ENCODE measurements at regions not wholly inside any gene's neighbourhood (a gene's known extent, or its start where the extent isn't known, plus 50 kb on each side); places are given as distances from the start of the nearest gene placed in this dataset.

DNA sequence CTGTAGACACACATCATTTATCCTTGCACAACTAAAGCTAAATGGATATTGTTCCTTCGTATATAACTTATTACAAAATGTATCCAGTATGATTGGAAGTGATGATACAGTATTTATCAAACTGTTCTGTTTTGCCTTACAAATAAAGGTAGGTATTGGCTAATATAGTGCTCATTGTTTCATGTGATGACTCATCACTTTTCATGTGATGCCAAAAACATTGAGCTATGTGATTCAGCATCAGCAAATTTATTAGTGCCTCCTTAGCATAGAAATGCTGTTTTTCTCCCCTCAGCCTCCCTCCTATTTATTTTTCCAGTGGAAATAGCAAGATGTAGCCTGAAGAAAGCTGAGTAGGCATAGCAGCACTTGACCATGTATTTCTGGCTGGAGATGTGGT is 228.6 kb upstream of the LYPLAL1 start:
- no peak for DNase-seq

DNA sequence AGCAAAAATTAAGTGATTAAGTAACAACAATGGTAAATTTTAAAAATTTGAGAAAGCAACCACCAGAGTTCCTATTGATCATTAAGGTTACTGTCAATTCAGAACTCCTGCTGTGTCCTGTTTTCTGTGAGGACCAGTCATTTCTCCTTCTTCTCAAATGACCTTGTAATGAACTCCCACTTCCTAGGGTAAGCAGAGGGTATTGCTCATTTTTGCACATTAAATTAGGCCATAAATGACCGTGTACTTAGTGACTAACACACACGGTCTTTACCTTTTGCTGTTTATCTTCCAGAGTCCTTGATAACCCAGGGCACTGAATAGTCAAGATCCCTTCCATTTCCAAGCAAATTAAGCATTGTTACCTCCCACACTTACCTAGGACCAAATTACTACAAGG is 227.5 kb upstream of the LYPLAL1 start:
- DNase-seq = no peak

DNA sequence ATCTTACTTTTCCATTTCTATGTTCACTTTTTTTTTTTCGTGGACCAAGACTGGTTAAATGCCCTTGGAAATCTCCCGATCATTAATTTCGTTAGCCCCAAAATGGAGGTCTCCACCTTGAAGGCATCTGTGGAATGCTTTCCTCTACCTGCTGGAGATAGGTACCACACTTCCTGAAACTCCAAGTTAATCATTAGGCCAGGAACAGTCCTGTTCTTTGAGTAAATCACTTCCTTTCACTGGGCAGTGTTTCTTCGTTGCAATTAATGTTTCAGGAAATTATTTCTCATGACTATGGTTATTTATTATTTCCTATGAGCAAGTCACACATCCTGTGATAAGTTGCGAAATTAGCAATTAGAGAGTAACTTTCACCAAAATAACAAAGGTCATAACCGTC is 225.2 kb upstream of the LYPLAL1 start:
- DNase-seq = no peak

DNA sequence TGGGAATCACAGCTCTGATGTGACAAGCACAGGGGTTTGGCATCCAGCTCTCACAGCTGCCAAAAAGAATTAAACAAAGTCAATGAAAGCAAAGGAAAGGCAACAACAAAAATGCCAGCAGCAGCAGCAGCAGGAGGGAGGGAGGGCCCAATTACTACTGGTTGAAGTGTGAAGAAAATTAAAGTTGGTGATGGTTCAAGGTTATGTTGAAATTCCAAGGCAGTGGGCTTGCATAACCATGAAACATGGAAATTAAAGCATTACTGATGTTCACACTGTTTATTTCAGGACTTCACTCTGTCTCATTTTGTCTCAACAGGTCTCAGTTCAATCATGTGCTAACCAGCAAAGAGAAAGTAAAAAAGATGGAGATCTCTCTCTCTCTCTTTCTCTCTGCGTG is 220.3 kb upstream of the LYPLAL1 start:
- peak; percentile 70 for DNase-seq

DNA sequence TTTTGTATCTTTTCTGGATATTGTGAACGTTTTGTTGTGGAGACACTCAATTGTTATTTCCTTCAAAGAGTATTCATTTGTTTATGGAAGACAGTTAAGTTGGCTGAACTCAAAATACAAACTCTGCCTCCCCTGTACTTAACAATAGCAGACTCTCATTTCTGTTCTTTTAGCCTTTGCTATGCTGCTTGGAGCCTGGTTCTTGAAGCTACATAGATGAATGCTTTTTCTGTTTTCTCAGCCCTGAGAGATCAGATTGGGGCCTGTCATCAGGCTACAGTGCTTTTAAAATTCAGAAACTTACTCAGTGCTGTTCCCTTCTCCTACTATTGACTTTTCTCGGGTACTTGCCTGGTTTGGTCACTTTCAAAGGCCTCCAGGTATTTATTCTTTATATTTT is 215.7 kb upstream of the LYPLAL1 start:
- DNase-seq = no peak

DNA sequence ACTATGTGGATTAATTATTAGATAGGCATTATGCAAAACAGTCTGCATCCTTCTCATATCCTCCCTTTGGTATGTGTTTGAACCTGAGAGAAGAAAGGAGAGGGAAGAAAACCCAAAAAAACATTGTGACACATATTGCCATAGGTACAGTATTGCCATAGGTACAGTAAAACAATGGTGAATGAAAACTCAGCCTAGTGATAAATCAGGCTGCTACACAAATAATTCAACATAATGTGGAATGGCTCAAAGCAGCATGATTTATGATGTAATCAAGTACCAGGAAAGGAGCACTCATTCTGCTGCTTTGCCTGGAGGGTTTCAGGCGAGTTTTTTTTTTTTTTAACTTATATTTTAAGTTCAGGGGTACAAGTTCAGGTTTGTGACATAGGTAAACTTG is 213.9 kb upstream of the LYPLAL1 start:
- no peak for DNase-seq

DNA sequence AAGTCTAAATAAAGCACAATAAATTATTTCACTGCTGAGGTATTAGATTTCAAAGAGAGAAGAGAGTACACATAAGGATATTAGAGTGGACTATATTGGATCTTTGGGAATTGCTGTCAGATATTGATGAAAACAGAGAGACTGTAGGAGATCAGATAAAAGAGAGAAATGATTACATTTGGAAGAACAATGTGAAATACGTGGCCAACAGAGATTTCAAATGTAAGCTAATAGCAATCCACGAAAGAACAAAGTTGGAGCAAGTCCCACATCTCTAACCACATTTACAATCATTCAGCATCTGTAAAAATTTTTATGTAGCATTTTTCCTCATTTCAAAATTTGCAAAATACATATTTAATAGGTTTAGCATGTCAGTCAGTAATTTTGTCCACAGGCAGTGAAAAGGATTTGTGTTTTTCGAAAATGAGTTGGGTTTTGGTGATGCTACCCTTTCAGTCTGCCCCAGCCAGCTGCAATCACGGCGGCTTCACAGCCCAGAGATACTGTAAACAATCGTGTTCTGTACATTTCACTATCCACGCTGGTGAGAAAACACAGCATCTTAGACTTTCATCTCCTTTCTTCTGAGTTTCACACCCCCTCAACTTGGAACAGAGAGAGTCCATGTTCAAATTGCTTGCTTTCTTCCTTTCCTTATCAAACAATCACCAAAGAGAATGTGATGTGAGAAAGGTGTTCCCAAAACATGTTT is 209.1 kb upstream of the LYPLAL1 start:
- DNase-seq = peak; percentile 49

DNA sequence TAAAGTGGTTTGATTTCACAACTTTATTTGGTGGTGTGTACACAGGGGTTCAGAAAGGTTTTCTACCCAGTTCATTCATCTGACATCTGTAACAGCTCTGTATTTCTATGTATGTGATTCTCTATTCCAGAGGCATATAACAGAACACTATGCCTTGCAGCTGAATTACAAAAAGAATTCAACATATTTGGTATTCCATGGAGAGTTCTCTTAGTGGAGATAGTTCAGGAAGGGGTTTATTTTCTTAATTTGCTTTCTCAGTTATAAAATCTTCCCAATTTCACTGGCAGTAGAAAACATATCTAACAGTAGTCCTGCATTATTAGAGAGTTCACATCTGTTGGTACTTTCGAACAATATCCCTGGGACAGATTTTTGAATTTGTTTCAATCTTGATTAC is 207.9 kb upstream of the LYPLAL1 start:
- no peak for DNase-seq

DNA sequence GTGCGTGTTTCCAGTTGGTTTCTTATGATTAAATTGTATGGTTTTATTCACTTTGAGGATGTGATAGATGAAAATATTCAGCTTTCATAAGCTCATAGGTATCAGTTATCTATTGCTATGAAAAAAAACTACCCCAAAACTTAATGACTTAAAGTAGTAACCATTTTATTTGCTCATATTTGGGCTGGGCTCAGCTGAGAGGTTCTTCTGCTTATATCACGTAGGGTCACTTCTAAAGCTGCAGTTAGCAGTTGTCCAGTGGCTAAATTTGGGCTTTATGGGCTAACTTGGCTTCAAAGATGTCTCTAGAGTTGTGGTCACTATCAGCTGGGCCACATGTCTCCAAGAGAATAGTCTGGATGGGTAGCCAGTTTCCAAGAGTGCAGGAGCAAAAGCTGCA is 206.4 kb upstream of the LYPLAL1 start:
- DNase-seq = no peak

DNA sequence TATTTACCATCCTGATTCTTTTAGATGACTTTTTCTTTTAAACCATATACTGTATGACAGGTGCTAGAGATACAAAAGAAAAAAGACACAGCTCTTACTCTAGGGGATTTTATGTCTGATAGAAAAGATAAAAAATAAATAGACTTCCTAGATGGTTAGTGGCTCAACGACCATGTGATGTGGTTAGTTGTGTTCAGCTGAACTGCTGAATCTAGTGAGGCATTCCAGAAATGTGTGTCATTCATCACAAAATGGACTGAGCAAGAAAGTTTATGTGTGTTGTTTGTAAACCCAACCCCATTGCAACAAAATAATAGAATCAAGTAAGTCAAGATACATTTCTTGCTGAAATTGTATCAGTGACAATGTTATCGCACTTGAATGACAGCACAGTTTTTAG is 205.8 kb upstream of the LYPLAL1 start:
- DNase-seq = no peak

DNA sequence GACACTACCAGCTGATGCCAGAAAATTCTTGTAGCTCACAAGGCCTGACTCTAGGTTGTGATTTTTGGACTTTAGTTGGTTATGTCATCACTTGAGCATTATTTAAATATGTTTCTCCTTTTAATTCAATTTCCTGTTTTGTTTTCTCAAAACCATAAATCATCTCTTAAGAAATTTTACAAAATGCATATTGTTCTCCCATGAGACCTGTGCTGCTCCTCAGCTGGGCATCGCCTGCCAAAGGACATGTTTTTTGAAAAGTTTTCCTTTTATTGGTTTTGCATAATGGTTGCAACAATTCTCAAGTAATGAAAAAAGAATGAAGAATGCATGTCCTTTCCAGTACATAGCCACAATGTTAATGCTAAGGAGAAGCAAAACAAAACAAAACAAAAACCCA is 204.7 kb upstream of the LYPLAL1 start:
- no peak for DNase-seq

DNA sequence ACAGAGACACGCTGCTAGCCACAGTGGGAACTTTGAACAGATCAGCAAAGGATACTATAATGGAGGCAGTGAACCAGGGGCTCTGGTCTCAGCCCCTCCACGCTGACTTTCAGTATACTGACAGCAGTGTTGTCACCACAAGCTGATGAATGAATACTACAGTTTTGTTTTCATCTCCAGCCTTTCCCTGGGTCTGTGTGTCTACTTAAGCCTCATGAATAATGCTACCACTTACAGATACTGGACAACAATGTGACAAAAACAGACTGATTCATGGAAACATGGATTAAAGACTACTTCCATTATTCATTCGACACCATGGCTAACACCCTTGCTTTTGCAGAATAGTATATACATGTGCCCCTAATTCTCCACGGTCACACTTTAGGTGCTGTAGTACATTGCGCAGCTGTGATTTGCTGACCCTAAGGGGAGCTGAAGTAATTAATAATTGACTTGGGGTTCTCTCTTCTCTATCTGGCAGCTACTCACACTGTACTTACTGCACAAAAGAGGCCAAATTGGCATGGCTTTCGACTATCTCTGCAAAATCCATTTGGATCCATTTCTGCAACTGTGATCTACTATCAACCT is 203.2 kb upstream of the LYPLAL1 start:
- no peak for DNase-seq

DNA sequence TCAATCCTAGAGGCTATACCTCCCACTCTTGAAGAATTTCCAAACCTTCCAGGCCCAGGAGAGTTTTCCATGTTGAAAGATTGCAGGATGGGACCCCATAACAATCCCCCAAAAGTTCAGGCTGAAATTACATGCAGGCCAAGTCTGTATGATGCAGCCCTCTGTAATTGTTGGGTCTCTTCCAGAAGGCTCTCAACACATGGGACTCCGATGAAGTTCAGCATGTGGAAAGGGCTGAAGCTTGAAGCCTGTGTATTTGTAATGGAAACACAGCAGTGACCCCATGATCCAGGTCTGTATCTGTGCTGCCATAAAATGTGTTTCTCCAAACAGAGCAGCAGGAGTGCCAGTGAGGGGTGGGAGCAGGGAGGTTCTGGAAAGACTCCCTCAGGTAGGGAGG is 202.5 kb upstream of the LYPLAL1 start:
- peak; percentile 67 for DNase-seq

DNA sequence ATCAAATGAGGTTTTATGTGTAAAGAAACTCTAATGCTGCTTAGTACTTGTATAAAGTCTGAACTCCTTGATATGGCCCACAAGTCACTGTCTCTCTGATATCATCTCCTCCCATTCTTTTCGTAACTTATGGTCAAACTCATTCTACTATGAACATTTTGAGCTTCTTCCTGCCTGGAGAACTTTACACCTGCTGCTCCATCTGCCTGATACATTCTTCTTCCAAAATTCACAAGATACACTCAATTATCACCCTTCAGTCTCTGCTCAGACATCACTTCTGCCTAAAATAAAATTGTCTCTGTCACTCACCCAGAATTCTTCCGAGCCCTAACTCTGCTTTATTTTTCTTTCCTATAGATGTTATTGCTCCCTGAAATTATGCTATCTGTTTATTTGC is 192.8 kb upstream of the LYPLAL1 start:
- DNase-seq = no peak

DNA sequence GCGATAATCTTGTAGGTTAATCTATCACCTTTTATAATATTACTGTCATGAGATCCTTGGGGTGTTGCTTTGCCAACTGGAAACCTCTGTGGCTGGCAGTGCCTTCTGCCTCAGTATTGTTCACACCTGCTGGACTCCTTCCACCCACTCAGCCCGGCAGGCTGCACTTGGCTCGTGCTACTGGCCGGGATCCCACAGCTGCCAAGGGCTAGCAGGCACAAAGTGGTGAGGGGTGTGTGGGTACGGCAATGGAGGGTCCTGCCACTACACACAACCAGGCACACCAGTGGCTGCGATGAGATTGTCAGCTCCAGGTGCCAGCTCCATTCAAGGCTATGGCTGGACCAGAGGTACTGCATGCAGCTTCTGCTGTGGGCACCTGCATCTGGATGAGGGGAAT is 191.2 kb upstream of the LYPLAL1 start:
- no peak for DNase-seq

DNA sequence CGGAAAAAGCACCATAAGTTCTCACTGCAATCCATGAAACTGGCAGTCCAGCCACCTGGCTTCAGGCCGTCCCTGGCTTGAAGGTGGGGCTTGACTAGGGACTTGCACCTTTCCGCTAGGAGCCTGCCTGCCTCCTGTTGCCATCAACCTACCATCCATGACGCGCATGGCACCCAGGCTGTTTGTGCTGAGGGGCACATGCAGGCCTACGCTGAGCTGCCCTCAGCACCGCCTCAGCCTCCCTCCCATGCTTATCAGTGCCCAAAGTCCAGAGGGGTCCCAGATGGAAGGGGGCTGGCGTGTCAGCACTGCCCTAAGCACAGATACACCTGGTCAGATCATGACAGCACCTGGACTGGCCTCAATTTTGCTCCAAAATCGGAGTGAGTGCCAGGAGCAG is 190.2 kb upstream of the LYPLAL1 start:
- DNase-seq = no peak

DNA sequence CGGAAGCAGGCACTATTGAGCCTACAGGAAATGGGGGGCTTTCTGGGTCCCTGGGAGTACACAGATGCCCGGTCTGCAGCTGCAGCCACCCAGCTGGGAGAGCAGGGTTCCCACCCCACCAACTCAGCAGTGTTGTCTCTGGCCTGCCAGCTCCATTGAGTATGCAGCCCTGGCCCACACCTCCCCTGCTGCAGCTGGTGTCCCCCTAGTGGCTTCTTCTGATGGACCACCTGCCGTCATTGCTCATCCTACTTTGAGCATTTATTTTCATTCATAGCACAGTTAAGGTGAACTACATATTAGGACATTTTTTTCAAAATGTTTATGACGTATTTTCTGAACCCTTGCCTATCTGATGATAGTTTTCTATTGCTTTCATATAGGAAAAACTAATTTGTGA is 189.8 kb upstream of the LYPLAL1 start:
- DNase-seq = no peak

DNA sequence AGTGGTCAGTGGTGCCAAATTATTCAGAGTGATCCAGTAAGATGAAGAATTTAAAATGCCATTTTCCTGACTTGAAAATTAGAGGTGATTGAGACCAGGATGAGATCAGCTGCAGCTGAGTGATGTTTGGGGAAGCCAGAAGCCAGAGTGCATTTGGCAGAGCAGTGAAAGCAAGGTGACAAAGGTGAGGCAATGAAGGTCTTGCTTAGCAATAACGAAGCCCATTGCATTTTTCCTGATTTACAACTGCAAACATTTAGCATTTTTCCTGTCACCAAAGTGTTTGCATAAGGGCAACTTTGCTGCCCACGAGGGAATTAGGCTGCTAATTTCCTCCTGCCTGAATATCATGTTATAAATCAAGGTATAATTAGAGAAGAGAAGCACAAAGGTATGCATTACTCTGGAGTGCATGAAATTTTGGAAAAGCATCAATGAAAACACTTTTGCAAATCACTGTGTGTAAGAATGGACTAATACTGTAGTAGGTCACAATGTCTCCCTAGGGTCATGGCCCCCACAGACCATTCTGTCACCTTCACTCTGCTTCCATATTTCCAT is 188.2 kb upstream of the LYPLAL1 start:
- DNase-seq = no peak

DNA sequence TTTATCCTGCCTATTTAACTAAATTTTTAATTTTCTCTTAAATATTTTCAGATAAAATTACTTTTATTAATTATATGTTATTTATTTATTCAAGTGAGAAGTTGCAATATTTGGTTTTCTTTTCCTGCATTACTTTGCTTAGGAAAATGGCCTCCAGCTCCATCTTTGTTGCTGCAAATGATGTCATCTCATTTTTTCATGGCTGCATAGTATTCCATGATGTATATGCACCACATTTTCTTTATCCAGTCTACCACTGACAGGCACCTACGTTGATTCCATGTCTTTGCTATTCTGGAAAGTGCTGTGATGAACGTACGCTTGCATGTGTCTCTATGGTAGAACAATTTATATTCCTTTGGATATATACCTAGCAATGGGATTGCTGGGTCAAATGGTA is 186.9 kb upstream of the LYPLAL1 start:
- no peak for DNase-seq

DNA sequence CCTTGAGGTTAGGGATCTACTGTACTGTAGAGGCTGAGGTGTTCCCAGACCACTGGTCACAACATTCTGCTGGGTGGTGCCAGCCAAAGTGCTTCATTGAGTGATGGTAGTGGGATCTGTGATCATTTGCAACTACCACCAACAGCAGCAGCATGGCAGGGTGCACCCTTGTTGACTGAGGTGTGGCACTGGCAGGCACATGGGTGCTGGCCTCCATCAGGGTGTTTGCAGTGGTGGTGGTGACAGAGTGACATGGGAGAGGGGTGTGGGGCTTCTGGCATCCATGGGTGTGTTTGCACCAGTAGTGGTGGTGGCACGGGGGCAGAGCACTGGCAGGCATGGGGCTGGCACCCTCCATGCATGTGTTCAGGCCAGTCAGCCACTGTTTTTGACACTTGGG is 183.7 kb upstream of the LYPLAL1 start:
- DNase-seq = no peak

DNA sequence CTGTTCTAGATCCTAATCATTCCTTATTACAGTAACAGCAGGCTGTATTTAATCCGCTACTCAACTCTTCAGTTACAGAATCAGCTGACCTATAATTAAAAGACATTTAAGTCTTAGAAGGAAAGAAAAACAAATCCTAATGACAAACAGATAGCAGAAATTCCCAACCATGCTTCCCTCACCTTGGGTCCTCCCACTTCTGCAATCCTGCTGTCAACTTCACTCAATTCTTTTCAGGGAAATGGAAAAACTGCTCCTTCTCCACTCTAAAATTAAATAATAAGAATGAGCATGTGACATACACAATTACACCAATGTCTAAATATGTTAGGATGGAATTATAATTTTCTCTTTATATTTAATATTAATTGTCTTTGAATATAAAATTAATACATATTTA is 182.6 kb upstream of the LYPLAL1 start:
- DNase-seq = peak; percentile 67

DNA sequence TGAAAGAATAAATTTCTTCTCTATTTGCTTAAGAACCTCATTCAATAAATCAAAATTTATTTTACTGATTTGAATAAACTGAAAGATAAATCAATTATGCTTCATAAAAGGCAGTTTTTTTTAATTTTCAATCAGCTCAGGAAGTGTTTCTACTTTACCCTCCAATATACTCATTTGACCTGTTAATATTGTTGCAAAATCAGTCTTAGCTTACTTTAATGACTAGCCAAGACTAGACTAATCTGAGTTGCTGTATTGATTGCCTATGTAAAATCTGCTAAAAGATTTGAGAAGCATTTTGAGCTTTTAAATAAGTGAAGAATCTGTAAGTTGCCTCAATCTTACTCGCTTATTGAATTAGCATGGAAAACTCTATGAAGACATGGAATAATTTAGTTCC is 179.1 kb upstream of the LYPLAL1 start:
- no peak for DNase-seq

DNA sequence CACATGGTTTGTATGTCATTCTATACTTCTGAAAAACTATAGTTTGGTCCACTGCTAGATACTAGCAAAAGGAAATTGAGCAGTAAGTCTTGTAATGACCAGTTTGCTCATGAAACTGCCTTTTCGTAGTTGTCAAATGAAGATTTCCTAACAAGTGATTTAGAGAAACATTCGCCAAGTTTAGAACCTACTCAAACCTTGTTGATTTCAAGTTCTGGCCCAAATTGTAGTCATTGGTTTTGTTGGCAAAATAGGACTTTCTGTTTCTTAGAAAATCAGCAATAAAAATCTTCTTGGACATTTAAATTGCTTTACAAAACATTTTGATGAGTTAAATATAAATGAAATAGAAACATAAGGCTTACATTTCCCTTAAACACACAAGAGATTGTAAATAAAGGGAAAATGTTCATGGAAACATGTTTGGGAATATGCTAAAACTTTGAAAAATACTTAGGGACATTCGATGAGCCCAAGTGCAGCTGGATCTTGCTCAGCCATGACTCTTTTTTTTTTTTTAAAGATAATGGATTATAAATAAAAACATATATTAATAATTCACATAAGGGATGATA is 178.5 kb upstream of the LYPLAL1 start:
- no peak for DNase-seq

DNA sequence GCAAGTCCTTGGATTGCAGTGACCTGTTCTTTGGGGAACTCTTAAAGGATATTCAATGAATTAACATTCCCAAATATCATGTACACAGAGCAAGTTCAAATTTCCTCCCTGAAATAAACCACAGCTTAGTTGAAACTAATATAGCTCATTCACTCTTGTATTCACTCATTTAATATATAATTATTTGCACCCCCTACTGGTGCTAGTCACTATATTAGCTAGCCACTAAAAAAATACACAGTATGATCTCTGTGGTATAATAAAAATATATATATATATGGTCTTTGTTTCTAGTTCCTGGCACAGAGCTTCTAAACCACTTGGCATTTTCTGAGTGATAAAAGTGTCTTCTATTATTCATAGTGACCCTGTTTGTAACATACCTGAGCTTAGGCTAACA is 177.3 kb upstream of the LYPLAL1 start:
- no peak for DNase-seq

DNA sequence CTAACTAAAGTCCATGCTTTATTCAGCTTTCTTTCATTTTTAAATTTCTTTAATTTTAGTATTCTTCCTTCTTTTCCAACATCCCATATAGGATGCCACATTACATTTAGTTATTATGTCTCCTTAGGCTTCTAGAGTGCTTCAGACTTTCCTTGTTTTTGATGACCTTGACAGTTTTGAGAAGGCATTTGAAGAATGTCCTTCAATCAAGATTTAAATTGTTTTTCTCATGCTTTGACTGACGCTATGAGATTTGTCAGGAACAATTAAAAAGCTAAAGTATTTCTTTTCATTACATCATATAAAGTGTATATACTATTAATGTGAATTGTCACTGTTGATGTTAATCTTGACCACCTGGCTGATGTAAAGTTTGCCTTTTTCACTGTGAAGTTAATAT is 173.7 kb upstream of the LYPLAL1 start:
- peak; percentile 6 for DNase-seq

All from eye (tissue), 1 donor.